ENCODE measurements at regions not wholly inside any gene's neighbourhood (a gene's known extent, or its start where the extent isn't known, plus 50 kb on each side); places are given as distances from the start of the nearest gene placed in this dataset.

DNA sequence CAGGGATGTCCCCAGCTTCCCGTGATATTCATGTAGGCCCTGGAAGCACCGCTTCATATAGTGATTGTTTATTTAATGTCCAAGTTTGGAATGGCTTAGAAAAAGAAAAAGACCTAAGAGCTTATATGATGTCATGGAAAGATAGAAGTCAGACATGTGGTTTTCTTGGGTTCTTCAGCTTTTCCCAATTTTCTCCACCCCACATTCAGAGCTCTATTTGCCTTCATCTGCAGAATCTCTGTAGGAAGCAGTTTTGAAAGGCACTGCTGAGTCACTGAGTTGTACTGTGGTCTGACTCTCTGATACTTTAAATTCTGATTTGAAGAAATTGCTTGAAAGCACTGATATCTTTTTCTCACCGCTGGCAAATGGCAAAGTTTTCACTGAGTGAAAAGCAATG is 120.6 kb upstream of the EDNRA start:
- peak; percentile 84 for DNase-seq (ENCODE audit: low read depth)

- DNase-seq (ENCODE audit: low read depth): peak; percentile 82
Measured at GRCh38 chr4:147361726-147362125, 119.2 kb upstream of the EDNRA start.

DNA sequence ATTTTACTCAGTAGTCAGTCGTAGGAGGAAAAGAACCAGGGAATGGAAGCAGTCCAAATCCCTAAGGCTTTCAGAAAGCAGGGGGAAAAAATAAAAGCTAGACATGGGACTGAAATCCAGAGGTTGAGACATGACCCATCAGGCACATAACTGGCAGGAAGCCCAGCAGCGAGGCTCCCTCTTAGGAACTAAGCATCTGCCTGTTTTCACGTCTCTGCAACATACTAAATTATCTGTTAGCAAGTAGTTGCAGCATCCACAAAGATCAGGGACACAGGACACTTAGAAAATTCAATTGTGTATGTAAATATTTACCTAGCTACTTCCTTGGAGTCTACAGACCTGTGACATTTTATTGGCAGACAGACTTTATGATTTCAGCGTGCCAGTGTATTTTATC is 118.0 kb upstream of the EDNRA start:
- peak; percentile 69 for DNase-seq (ENCODE audit: low read depth)

DNA sequence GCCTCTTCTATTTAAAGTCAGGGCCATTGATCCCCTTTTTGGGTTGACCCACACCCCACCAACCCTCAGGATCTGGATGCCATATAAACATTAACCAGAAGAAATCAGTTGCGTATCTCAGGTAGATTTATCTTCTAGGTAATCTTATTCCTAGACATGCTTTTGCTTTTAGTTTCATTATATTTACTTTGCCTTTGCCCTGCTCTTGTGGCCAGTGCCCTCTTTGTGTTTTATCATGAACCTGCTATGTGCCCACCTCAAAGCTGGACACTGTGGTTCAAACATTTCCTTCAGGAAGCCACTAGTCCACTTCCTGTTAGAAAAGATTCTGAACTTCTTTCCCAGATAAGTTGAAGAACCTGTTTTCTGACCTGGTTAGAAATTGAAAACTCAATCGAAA is 117.4 kb upstream of the EDNRA start:
- no peak for DNase-seq (ENCODE audit: low read depth)

- no peak for DNase-seq (ENCODE audit: low read depth)
Measured at GRCh38 chr4:147365396-147365795, 115.5 kb upstream of the EDNRA start.

DNA sequence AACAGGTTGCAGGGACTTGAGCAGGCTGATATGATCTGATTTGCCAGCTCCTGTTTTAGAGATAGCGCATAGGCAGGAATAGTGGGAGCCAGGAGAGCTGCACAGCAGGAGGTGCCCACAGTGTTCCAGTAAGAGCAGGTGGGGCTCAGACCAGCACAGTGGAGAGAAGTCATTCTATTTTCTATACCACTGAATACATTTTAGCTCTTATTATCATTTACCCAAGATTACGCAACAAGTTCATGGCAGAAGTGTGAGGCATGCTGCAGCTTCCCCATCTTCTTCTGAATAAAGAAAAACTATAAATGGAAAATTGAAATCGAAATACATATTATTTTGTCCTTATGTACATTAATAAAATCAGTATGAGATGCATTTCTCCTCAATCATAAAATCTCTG is 114.7 kb upstream of the EDNRA start:
- DNase-seq (ENCODE audit: low read depth): no peak

DNA sequence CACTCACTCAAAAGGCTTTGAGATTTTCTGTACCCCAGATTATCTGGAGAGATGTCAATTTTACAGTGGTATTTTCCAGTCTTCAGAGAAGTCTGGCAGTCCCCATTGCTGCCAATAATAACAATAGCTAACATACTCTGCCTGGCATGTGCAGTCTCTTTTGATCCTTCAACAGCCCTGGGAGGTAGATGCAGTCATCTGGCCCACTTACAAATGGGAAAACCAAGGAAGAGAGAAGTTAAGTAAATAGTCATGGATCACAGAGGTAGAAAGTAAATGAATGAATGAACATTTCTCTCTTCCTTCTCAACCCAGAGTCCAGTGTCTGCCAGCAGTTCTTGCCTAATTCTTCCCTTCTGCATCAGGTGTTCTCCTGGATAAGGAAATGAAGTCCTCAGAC is 113.0 kb upstream of the EDNRA start:
- DNase-seq (ENCODE audit: low read depth): no peak

- no peak for DNase-seq (ENCODE audit: low read depth)
Measured at GRCh38 chr4:147368948-147369347, 111.9 kb upstream of the EDNRA start.

- DNase-seq (ENCODE audit: low read depth): peak; percentile 37
Measured at GRCh38 chr4:147370473-147370872, 110.4 kb upstream of the EDNRA start.

GRCh38 chr4:147370881-147371280 is 110.0 kb upstream of the EDNRA start:
- no peak for DNase-seq (ENCODE audit: low read depth)

DNA sequence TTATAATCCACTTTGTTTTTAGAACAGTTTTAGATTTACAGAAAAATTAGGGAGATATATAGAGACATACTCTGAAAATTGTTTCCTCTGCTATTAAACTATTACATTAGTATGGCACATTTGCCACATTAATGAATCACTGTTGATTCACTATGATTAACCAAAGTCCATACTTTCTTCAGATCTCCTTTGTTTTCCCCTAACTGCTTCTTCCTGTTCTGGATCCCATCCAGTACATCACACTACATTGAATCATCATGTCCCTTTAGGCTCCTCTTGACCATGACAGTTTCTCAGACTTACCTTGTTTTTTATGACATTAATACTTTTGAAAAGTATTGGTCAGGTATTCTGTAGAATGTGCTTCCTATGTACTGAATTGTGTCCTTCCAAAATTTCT is 109.2 kb upstream of the EDNRA start:
- DNase-seq (ENCODE audit: low read depth): peak; percentile 42

GRCh38 chr4:147378780-147379179 is 102.1 kb upstream of the EDNRA start:
- DNase-seq (ENCODE audit: low read depth): no peak

GRCh38 chr4:147381749-147382148 is 99.1 kb upstream of the EDNRA start:
- no peak for DNase-seq (ENCODE audit: low read depth)

- peak; percentile 57 for DNase-seq (ENCODE audit: low read depth)
Measured at GRCh38 chr4:147388018-147388417, 92.9 kb upstream of the EDNRA start.

GRCh38 chr4:147396105-147396504 is 84.8 kb upstream of the EDNRA start:
- no peak for DNase-seq (ENCODE audit: low read depth)

DNA sequence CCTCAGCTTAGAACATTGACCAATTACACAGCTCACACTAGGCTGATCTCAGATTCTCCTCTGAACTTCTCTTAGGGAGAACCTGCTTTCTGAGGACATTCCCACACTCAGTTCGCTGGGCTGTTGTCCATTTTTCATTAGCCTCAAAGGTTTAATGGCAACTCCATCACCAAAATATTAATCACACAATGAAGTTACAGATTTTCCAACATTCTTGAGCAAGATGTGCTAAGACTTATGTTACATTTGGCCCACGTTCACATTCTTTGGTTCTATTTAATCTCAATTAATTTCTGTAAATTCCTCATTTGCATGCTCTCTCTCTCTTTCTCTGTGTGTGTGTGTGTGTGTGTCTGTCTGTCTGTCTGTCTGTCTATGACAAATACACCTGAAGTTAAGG is 82.3 kb upstream of the EDNRA start:
- DNase-seq (ENCODE audit: low read depth): no peak

DNA sequence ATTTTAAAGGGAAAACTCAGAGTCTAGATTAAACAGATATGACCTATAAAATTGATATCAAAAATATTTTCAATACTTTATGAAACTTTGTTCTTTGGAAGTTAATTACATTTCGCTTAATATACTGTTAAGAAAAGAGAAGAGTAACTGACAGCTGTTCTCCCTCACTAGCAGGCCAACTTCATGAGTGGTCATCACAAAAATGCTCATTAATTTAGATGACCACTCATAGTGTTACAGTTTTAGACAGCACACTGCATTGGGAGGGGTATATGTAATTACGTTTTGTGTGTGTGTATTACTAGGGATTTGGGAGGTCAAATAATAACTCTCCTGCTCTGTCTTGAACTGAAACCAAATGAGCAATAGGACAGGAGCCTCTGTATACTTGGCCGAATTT is 80.2 kb upstream of the EDNRA start:
- DNase-seq (ENCODE audit: low read depth): no peak

- DNase-seq (ENCODE audit: low read depth): no peak
Measured at GRCh38 chr4:147401221-147401620, 79.7 kb upstream of the EDNRA start.

GRCh38 chr4:147407261-147408045 is 73.4 kb upstream of the EDNRA start:
- DNase-seq (ENCODE audit: low read depth): peak; percentile 71

DNA sequence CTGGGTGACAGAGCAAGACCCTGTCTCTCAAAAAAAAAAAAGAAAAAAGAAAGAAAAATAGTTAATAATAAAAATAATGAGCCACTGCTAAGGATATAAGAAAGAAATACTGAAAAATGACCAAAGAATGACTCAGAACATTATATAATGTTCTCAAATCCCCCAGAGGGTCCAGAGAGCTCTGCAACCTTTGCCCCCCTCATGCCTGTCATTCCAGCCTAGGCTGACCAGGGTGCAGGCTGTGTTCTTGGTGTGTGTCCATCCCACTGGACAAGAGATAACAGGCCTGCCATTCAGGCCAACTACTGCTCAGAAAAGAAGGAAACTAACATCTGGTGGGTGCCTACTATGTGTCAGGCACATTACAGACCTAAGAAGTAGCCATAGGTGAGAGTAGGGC is 72.7 kb upstream of the EDNRA start:
- DNase-seq (ENCODE audit: low read depth): no peak

DNA sequence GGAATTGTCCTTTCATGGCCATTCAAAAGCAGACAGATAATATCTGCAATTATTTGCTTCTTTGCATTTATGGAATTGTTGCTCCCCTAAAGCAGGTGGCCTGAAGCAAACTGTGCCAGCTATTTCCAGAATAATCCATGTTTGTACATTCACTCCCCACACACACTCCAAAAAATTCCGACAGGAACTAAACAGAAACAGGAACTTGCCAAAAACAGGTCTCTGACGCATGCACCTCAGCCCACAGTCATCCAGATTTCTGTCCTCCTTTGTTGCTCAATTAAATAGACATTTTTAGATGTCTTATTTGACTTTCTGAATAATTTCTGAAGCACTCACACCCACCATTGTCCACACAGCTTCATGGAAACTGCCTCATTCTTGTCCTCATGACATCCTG is 71.5 kb upstream of the EDNRA start:
- no peak for DNase-seq (ENCODE audit: low read depth)

GRCh38 chr4:147418226-147418625 is 62.7 kb upstream of the EDNRA start:
- DNase-seq (ENCODE audit: low read depth): no peak

GRCh38 chr4:147421456-147421855 is 59.4 kb upstream of the EDNRA start:
- no peak for DNase-seq (ENCODE audit: low read depth)

- DNase-seq (ENCODE audit: low read depth): no peak
Measured at GRCh38 chr4:147423229-147423628, 57.7 kb upstream of the EDNRA start.

All from amniotic epithelial cell (primary cell).